ENCODE measurements at regions not wholly inside any gene's neighbourhood (a gene's known extent, or its start where the extent isn't known, plus 50 kb on each side); places are given as distances from the start of the nearest gene placed in this dataset.

- TF ChIP-seq POLR2A (IDR thresholded peaks at IDR 0.05), result no peak
- TF ChIP-seq CTCF (IDR thresholded peaks at IDR 0.05), result no peak
Measured at GRCh38 chr6:2560140-2560818, 190.4 kb downstream of the MYLK4 start.

Measured in gastroesophageal sphincter (tissue), 3 donors.